Neural progenitor cell (in vitro differentiated cells): ENCODE measurements at regions not wholly inside any gene's neighbourhood (a gene's known extent, or its start where the extent isn't known, plus 50 kb on each side); places are given as distances from the start of the nearest gene placed in this dataset.

Experiments used
- EZH2phosphoT487 ChIP-seq: fragments of 200-600 bp; sonication (generic); IDR thresholded peaks from 2 replicates; pipeline ENCODE4 v1.6.1; 2017; ENCODE audit warnings: antibody characterized with exemption
- TF ChIP-seq, protein P1 (sequence below): fragments of 200-600 bp; sonication (generic); IDR thresholded peaks from 2 replicates; pipeline ENCODE4 v1.5.1; 2017; ENCODE audit warnings: antibody characterized with exemption, mild to moderate bottlenecking

DNA sequence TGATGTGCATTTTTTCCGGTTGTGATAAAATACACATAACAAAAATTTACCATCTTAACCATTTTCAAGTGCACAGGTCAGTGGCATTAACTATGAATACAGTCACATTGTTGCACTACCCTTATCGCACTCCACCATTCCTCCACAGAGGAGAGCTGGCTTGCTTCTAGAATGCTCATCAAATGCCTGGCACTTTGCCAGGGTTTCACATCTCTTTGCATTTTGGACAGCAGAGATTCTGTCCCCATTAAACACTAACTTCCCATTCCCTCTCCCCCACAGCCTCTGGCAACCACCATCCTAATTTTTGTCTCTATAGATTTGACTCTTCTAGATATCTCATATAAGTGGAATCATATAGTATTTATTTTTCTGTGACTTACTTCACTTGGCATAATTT lies 165.0 kb downstream of the ASB1 start:
- TF ChIP-seq EZH2phosphoT487, result no peak
- TF ChIP-seq, protein P1, sequence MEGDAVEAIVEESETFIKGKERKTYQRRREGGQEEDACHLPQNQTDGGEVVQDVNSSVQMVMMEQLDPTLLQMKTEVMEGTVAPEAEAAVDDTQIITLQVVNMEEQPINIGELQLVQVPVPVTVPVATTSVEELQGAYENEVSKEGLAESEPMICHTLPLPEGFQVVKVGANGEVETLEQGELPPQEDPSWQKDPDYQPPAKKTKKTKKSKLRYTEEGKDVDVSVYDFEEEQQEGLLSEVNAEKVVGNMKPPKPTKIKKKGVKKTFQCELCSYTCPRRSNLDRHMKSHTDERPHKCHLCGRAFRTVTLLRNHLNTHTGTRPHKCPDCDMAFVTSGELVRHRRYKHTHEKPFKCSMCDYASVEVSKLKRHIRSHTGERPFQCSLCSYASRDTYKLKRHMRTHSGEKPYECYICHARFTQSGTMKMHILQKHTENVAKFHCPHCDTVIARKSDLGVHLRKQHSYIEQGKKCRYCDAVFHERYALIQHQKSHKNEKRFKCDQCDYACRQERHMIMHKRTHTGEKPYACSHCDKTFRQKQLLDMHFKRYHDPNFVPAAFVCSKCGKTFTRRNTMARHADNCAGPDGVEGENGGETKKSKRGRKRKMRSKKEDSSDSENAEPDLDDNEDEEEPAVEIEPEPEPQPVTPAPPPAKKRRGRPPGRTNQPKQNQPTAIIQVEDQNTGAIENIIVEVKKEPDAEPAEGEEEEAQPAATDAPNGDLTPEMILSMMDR, result no peak
